Hepatocyte (in vitro differentiated cells): ENCODE measurements at regions not wholly inside any gene's neighbourhood (a gene's known extent, or its start where the extent isn't known, plus 50 kb on each side); places are given as distances from the start of the nearest gene placed in this dataset.
A peak's percentile ranks its signal among the peaks of the same experiment; 100 is the strongest.

Experiments used
- DNase-seq: peaks from one replicate; pipeline ENCODE4 v3.0.0-alpha.2; 2016; ENCODE audit warnings: low spot score
- H2AFZ ChIP-seq: fragments of 200-600 bp; sonication (generic); 2 replicates; pipeline ENCODE4 v1.6.0; 2016; ENCODE audit warnings: antibody characterized with exemption, mild to moderate bottlenecking
- H3K27ac ChIP-seq: fragments of 200-600 bp; sonication (generic); 2 replicates; pipeline ENCODE4 v1.5.1; 2016; ENCODE audit warnings: mild to moderate bottlenecking
- H3K27me3 ChIP-seq: fragments of 200-600 bp; sonication (generic); 2 replicates; pipeline ENCODE4 v1.6.1; 2016
- H3K36me3 ChIP-seq: fragments of 200-600 bp; sonication (generic); replicated peaks from 2 replicates; pipeline ENCODE4 v1.5.1; 2016; ENCODE audit warnings: low read depth; ENCODE audit not compliant: insufficient read depth
- H3K4me1 ChIP-seq: fragments of 200-600 bp; sonication (generic); 2 replicates; pipeline ENCODE4 v1.5.1; 2016; ENCODE audit warnings: mild to moderate bottlenecking, moderate library complexity; ENCODE audit not compliant: insufficient read depth
- H3K4me2 ChIP-seq: fragments of 200-600 bp; sonication (generic); 2 replicates; pipeline ENCODE4 v1.6.0; 2016
- H3K4me3 ChIP-seq: fragments of 200-600 bp; sonication (generic); 2 replicates; pipeline ENCODE4 v1.5.1; 2016; ENCODE audit warnings: mild to moderate bottlenecking
- H3K79me2 ChIP-seq: fragments of 200-600 bp; sonication (generic); 2 replicates; pipeline ENCODE4 v1.6.0; 2017; ENCODE audit warnings: mild to moderate bottlenecking
- H3K9me2 ChIP-seq: fragments of 200-600 bp; sonication (generic); replicated peaks from 2 replicates; pipeline ENCODE4 v1.6.0; 2017; ENCODE audit warnings: mild to moderate bottlenecking; ENCODE audit not compliant: insufficient read depth
- H3K9me3 ChIP-seq: fragments of 200-600 bp; sonication (generic); 2 replicates; pipeline ENCODE4 v1.5.1; 2016; ENCODE audit warnings: low read depth, mild to moderate bottlenecking
- H4K20me1 ChIP-seq: fragments of 200-600 bp; sonication (generic); 2 replicates; pipeline ENCODE4 v1.6.0; 2016; ENCODE audit warnings: mild to moderate bottlenecking; ENCODE audit not compliant: insufficient read depth, poor library complexity, severe bottlenecking
- CTCF ChIP-seq: fragments of 200-600 bp; sonication (generic); IDR thresholded peaks from 2 replicates; pipeline ENCODE4 v1.5.1; 2016; ENCODE audit warnings: antibody characterized with exemption, mild to moderate bottlenecking; ENCODE audit not compliant: poor library complexity
- EZH2 ChIP-seq: fragments of 200-600 bp; sonication (generic); IDR thresholded peaks from 2 replicates; pipeline ENCODE4 v1.6.1; 2016; ENCODE audit warnings: antibody characterized with exemption, mild to moderate bottlenecking, borderline replicate concordance
- EZH2phosphoT487 ChIP-seq: fragments of 200-600 bp; sonication (generic); IDR thresholded peaks from one replicate; pipeline ENCODE4 v1.6.1; 2018; ENCODE audit warnings: antibody characterized with exemption, mild to moderate bottlenecking, low read depth, moderate library complexity; ENCODE audit not compliant: unreplicated experiment, severe bottlenecking
- WGBS: methylation state at CpG from one replicate; pipeline ENCODE4 v1.1.6; 2016; ENCODE audit warnings: low lambda C conversion rate; ENCODE audit errors: missing lambda C conversion rate; 5-methylcytosine and 5-hydroxymethylcytosine counted together

- 89% methylated on average over 3 of the region's 3 CpGs for WGBS
- TF ChIP-seq CTCF: no peak
- TF ChIP-seq EZH2phosphoT487: no peak
- TF ChIP-seq EZH2: no peak
Observed at GRCh38 chr3:64400706-64401105, 175.4 kb upstream of the PRICKLE2 start.

GRCh38 chr3:64399205-64399800 is 174.0 kb upstream of the PRICKLE2 start:
- Histone ChIP-seq H3K27me3 (no peaks in the 10 kb centered on the region), H3K4me2 (no peak overlapping the region), H3K9me2 (no peaks in the 10 kb centered on the region), H3K27ac (no peak overlapping the region), H4K20me1 (no peaks in the 10 kb centered on the region), H2AFZ (no peak overlapping the region), H3K79me2 (no peaks in the 10 kb centered on the region), H3K36me3 (no peaks in the 10 kb centered on the region), H3K4me3 (no peak overlapping the region), H3K9me3 (no peaks in the 10 kb centered on the region), H3K4me1 (peaks cover 12% of the 10 kb centered on the region)
- TF ChIP-seq EZH2phosphoT487 (no peak), CTCF (peak; percentile 73)
- DNase-seq: peak; percentile 75

More at GRCh38 chr3:64400706-64401105, 175.4 kb upstream of the PRICKLE2 start:
- H2AFZ ChIP-seq: no peak overlapping the region
- DNase-seq: no peak
- H3K27ac ChIP-seq: no peak overlapping the region
- no peaks in the 10 kb centered on the region for H3K27me3 ChIP-seq
- H3K9me3 ChIP-seq: no peaks in the 10 kb centered on the region
- H3K9me2 ChIP-seq: no peaks in the 10 kb centered on the region
- H3K79me2 ChIP-seq: no peaks in the 10 kb centered on the region
- no peaks in the 10 kb centered on the region for H4K20me1 ChIP-seq
- H3K4me2 ChIP-seq: no peak overlapping the region
- H3K4me1 ChIP-seq: peaks cover 20% of the 10 kb centered on the region
- H3K4me3 ChIP-seq: no peak overlapping the region
- H3K36me3 ChIP-seq: no peaks in the 10 kb centered on the region

- WGBS: 56% methylated on average over 4 of the region's 4 CpGs
- no peak overlapping the region for H3K4me3 ChIP-seq
- no peak for DNase-seq
- no peak overlapping the region for H2AFZ ChIP-seq
- H3K4me2 ChIP-seq: no peak overlapping the region
- H3K27ac ChIP-seq: peak overlapping the region; percentile 3
- H3K4me1 ChIP-seq: peaks cover 12% of the 10 kb centered on the region
- H3K79me2 ChIP-seq: no peaks in the 10 kb centered on the region
- no peaks in the 10 kb centered on the region for H4K20me1 ChIP-seq
- TF ChIP-seq EZH2: no peak
- no peak for TF ChIP-seq CTCF
- TF ChIP-seq EZH2phosphoT487: no peak
- no peaks in the 10 kb centered on the region for H3K9me2 ChIP-seq
- H3K27me3 ChIP-seq: no peaks in the 10 kb centered on the region
- no peaks in the 10 kb centered on the region for H3K9me3 ChIP-seq
- no peaks in the 10 kb centered on the region for H3K36me3 ChIP-seq
Observed at GRCh38 chr3:64398476-64398875, 173.2 kb upstream of the PRICKLE2 start.

GRCh38 chr3:64398006-64398405 is 172.7 kb upstream of the PRICKLE2 start:
- Histone ChIP-seq H3K4me1 (peaks cover 12% of the 10 kb centered on the region), H3K27me3 (no peaks in the 10 kb centered on the region), H3K4me2 (no peak overlapping the region), H2AFZ (no peak overlapping the region), H3K36me3 (no peaks in the 10 kb centered on the region), H3K4me3 (no peak overlapping the region), H3K9me2 (no peaks in the 10 kb centered on the region), H4K20me1 (no peaks in the 10 kb centered on the region), H3K79me2 (no peaks in the 10 kb centered on the region), H3K9me3 (no peaks in the 10 kb centered on the region), H3K27ac (peak overlapping the region; percentile 3)
- TF ChIP-seq CTCF (no peak), EZH2phosphoT487 (no peak), EZH2 (no peak)
- DNase-seq: no peak
- WGBS: 71% methylated on average over 5 of the region's 5 CpGs
